ENCODE measurements at regions not wholly inside any gene's neighbourhood (a gene's known extent, or its start where the extent isn't known, plus 50 kb on each side); places are given as distances from the start of the nearest gene placed in this dataset.

DNA sequence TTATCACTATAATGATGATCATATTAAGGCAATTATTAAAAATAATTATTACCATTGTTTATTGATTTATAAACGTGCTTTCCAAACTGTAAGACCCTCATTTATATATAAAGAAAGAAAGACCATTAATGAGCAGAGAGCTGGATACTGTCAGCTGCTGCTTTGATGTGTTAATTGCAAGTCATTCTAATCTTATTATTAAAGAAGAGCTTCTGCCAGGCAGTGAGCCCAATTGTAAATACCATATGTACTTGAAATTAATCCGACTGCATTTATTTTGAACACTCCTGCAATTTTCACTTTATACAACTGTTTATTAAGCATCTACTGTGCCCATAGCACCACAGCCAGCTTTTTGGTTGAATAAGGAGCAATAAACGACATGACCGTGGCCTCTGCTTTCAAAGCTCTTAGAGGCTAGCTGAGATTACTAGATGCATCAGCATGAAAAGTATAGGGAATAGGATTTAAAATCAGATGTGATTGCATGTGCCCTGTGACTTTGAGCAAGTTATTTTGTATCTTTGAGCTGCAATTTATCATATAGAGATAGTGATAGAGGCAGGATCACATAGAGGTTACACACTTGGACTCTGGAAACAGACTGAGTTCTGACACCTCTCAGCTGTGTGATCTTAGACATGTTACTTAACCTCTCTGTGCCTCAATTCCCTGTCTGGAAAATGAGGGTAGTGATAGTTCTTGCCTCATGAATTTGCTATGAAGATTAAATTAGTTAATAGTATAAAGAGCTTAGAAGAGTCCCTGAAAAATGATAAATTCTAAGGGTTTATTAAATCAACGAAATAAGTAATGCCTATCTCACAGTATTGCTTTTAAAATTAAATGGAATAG is 83.4 kb downstream of the MYCN start:
- no peak overlapping the region for H3K9ac ChIP-seq (ENCODE audit: low read length)
- H3F3A ChIP-seq (ENCODE audit: insufficient read depth, low read length), result no peaks in the 10 kb centered on the region
- H3K79me2 ChIP-seq (ENCODE audit: insufficient read depth, low read length), result no peaks in the 10 kb centered on the region
- no peak overlapping the region for H3K4me3 ChIP-seq (ENCODE audit: low read depth, low read length, poor library complexity, severe bottlenecking)
- no peak overlapping the region for H3K4me2 ChIP-seq (ENCODE audit: low read length)
- H3K9me3 ChIP-seq (ENCODE audit: low read length), result no peaks in the 10 kb centered on the region
- H2AFZ ChIP-seq (ENCODE audit: low read length), result no peak overlapping the region
- H3K27ac ChIP-seq (ENCODE audit: low read depth, low read length, poor library complexity, severe bottlenecking), result no peak overlapping the region
- no peaks in the 10 kb centered on the region for H3K9me2 ChIP-seq (ENCODE audit: low read depth, low read length)
- no peaks in the 10 kb centered on the region for H3K36me3 ChIP-seq (ENCODE audit: insufficient read depth, low read length)
- H3K4me1 ChIP-seq (ENCODE audit: insufficient read depth, low read length, severe bottlenecking), result no peaks in the 10 kb centered on the region
- no peaks in the 10 kb centered on the region for H3K27me3 ChIP-seq (ENCODE audit: insufficient read depth, low read length)
- no peaks in the 10 kb centered on the region for H4K20me1 ChIP-seq (ENCODE audit: insufficient read depth, low read length)
- TF ChIP-seq EZH2 (IDR thresholded peaks at IDR 0.05; ENCODE audit: borderline replicate concordance, low read length) (no peak), CTCF (IDR thresholded peaks at IDR 0.05; ENCODE audit: low read length) (no peak)

GRCh38 chr2:16022548-16023240 is 82.3 kb downstream of the MYCN start:
- no peak overlapping the region for H3K9ac ChIP-seq (ENCODE audit: low read length)
- no peak overlapping the region for H3K27ac ChIP-seq (ENCODE audit: low read depth, low read length, poor library complexity, severe bottlenecking)
- H3K4me1 ChIP-seq (ENCODE audit: insufficient read depth, low read length, severe bottlenecking), result no peaks in the 10 kb centered on the region
- no peaks in the 10 kb centered on the region for H3F3A ChIP-seq (ENCODE audit: insufficient read depth, low read length)
- no peaks in the 10 kb centered on the region for H3K27me3 ChIP-seq (ENCODE audit: insufficient read depth, low read length)
- no peak overlapping the region for H2AFZ ChIP-seq (ENCODE audit: low read length)
- H3K9me2 ChIP-seq (ENCODE audit: low read depth, low read length), result no peaks in the 10 kb centered on the region
- no peaks in the 10 kb centered on the region for H3K36me3 ChIP-seq (ENCODE audit: insufficient read depth, low read length)
- TF ChIP-seq CTCF (IDR thresholded peaks at IDR 0.05; ENCODE audit: low read length), result no peak
- no peak for TF ChIP-seq EZH2 (IDR thresholded peaks at IDR 0.05; ENCODE audit: borderline replicate concordance, low read length)
- no peaks in the 10 kb centered on the region for H3K9me3 ChIP-seq (ENCODE audit: low read length)
- H3K79me2 ChIP-seq (ENCODE audit: insufficient read depth, low read length), result no peaks in the 10 kb centered on the region
- H4K20me1 ChIP-seq (ENCODE audit: insufficient read depth, low read length), result no peaks in the 10 kb centered on the region
- no peak overlapping the region for H3K4me2 ChIP-seq (ENCODE audit: low read length)
- H3K4me3 ChIP-seq (ENCODE audit: low read depth, low read length, poor library complexity, severe bottlenecking), result no peak overlapping the region

DNA sequence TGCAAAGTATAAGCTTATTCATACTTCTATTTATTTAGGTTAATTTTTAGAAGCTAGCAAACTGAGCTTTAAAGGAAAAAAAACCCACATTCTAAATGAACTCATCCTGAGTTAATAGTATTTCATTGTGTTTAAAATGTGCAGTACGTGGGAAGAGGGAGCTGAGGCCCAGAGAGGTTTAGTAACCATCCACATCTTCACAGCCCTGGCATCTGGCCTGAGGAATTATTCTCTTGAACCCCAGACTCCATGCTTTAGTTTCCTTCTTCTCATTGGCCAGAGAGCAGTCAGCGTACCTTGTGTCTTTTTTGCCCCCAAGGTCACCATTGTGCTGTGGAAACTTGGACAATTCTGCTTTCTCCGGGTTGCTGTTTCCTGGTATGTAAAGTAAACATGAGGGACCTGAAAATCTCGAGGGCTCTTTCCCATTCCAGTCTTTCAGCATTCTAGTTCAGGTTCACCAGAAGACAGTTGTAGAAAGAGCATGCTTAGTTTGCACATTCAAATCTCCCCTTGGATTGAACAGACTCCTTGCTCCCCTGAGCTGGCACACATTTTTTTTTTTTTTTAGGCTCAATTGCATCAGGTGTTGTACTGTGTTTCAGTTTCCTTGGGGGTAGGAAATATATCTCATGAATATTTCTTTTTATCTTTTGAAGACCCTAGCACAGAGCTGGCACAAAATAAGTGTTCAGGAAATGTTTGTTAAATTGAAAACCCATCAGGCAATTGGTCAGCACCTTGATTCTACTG is 81.4 kb downstream of the MYCN start:
- TF ChIP-seq CTCF (IDR thresholded peaks at IDR 0.05; ENCODE audit: low read length) (no peak), EZH2 (IDR thresholded peaks at IDR 0.05; ENCODE audit: borderline replicate concordance, low read length) (no peak)
- H3K9ac ChIP-seq (ENCODE audit: low read length), result no peak overlapping the region
- H3K9me2 ChIP-seq (ENCODE audit: low read depth, low read length), result no peaks in the 10 kb centered on the region
- no peak overlapping the region for H3K27ac ChIP-seq (ENCODE audit: low read depth, low read length, poor library complexity, severe bottlenecking)
- no peaks in the 10 kb centered on the region for H3K79me2 ChIP-seq (ENCODE audit: insufficient read depth, low read length)
- H3F3A ChIP-seq (ENCODE audit: insufficient read depth, low read length), result no peaks in the 10 kb centered on the region
- H3K4me2 ChIP-seq (ENCODE audit: low read length), result no peak overlapping the region
- no peak overlapping the region for H2AFZ ChIP-seq (ENCODE audit: low read length)
- H3K9me3 ChIP-seq (ENCODE audit: low read length), result no peaks in the 10 kb centered on the region
- no peaks in the 10 kb centered on the region for H4K20me1 ChIP-seq (ENCODE audit: insufficient read depth, low read length)
- no peak overlapping the region for H3K4me3 ChIP-seq (ENCODE audit: low read depth, low read length, poor library complexity, severe bottlenecking)
- H3K4me1 ChIP-seq (ENCODE audit: insufficient read depth, low read length, severe bottlenecking), result no peaks in the 10 kb centered on the region
- H3K27me3 ChIP-seq (ENCODE audit: insufficient read depth, low read length), result no peaks in the 10 kb centered on the region
- no peaks in the 10 kb centered on the region for H3K36me3 ChIP-seq (ENCODE audit: insufficient read depth, low read length)
